C4-2B (cell line): ENCODE measurements at regions not wholly inside any gene's neighbourhood (a gene's known extent, or its start where the extent isn't known, plus 50 kb on each side); places are given as distances from the start of the nearest gene placed in this dataset.

Source experiments
- ZFX ChIP-seq: fragments of 450-650 bp; IDR thresholded peaks from 2 replicates; pipeline ENCODE4 v1.6.1; 2017
- TF ChIP-seq, protein P1 (sequence below): fragments of 450-650 bp; conservative IDR thresholded peaks from 2 replicates; pipeline ENCODE4 v1.5.1; 2017; ENCODE audit warnings: mild to moderate bottlenecking

DNA sequence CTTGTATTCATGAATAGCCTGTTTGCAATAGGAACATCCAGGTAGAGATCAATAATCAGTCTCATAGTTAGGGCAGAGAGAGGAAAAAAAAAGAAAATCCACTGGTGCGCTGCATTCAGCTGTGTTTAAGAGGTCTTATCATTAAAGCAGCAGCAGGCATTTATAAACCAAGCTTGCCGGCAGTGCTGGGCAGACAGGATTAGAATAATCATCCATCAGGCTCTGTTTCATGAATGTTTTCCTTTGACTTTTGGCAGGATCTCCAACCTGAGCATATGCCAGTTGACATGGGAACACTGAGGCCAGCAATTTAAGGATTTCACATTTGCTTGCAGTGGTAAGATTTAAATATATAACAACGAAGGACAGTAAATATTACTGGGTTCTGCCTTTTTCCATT, 305.2 kb upstream of the SEMA6D start:
- TF ChIP-seq, protein P1, sequence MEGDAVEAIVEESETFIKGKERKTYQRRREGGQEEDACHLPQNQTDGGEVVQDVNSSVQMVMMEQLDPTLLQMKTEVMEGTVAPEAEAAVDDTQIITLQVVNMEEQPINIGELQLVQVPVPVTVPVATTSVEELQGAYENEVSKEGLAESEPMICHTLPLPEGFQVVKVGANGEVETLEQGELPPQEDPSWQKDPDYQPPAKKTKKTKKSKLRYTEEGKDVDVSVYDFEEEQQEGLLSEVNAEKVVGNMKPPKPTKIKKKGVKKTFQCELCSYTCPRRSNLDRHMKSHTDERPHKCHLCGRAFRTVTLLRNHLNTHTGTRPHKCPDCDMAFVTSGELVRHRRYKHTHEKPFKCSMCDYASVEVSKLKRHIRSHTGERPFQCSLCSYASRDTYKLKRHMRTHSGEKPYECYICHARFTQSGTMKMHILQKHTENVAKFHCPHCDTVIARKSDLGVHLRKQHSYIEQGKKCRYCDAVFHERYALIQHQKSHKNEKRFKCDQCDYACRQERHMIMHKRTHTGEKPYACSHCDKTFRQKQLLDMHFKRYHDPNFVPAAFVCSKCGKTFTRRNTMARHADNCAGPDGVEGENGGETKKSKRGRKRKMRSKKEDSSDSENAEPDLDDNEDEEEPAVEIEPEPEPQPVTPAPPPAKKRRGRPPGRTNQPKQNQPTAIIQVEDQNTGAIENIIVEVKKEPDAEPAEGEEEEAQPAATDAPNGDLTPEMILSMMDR, result no peak
- TF ChIP-seq ZFX, result no peak
